GM18951 (cell line): ENCODE measurements at regions not wholly inside any gene's neighbourhood (a gene's known extent, or its start where the extent isn't known, plus 50 kb on each side); places are given as distances from the start of the nearest gene placed in this dataset.

Source experiments
- POLR2A ChIP-seq: IDR thresholded peaks from 4 replicates; pipeline ENCODE4 v1.6.1; 2011; ENCODE audit warnings: mild to moderate bottlenecking; ENCODE audit not compliant: insufficient read length, insufficient read depth; ENCODE audit errors: extremely low read depth
- in situ Hi-C: fragments of 300-500 bp; cut with MboI; formaldehyde crosslinking; loops from one replicate; pipeline ENCODE4 v1.12.0; 2022; ENCODE audit warnings: low sequenced_read_pairs, mixed read lengths, inconsistent platforms; ENCODE audit not compliant: unreplicated experiment

- in situ Hi-C loops: no loop called here
Measured at GRCh38 chr10:31143331-31143935, 111.8 kb upstream of the ZNF438 start.

GRCh38 chr10:31145986-31146385, 114.3 kb upstream of the ZNF438 start:
- TF ChIP-seq POLR2A: no peak
- in situ Hi-C loops: no loop called here

More at GRCh38 chr10:31143331-31143935, 111.8 kb upstream of the ZNF438 start:
- TF ChIP-seq POLR2A: no peak

GRCh38 chr10:31146491-31147209, 115.0 kb upstream of the ZNF438 start:
- in situ Hi-C loops: no loop called here
- no peak for TF ChIP-seq POLR2A

- TF ChIP-seq POLR2A: no peak
- in situ Hi-C loops: no loop called here
Measured at GRCh38 chr10:31147210-31147608, 115.5 kb upstream of the ZNF438 start.

GRCh38 chr10:31148951-31149350, 117.3 kb upstream of the ZNF438 start:
- TF ChIP-seq POLR2A: no peak
- in situ Hi-C loops: no loop called here

GRCh38 chr10:31149835-31150512, 118.3 kb upstream of the ZNF438 start:
- TF ChIP-seq POLR2A: no peak
- in situ Hi-C loops: no loop called here

GRCh38 chr10:31151301-31151700, 119.6 kb upstream of the ZNF438 start:
- in situ Hi-C loops: no loop called here

GRCh38 chr10:31152421-31153135, 120.9 kb upstream of the ZNF438 start:
- no peak for TF ChIP-seq POLR2A
- in situ Hi-C loops: no loop called here

More at GRCh38 chr10:31151301-31151700, 119.6 kb upstream of the ZNF438 start:
- TF ChIP-seq POLR2A: no peak

GRCh38 chr10:31153161-31153560, 121.5 kb upstream of the ZNF438 start:
- in situ Hi-C loops: no loop called here
- TF ChIP-seq POLR2A: no peak

GRCh38 chr10:31153692-31154091, 122.0 kb upstream of the ZNF438 start:
- no peak for TF ChIP-seq POLR2A
- in situ Hi-C loops: no loop called here

- in situ Hi-C loops: no loop called here
- TF ChIP-seq POLR2A: no peak
Measured at GRCh38 chr10:31154996-31155395, 123.3 kb upstream of the ZNF438 start.

- no peak for TF ChIP-seq POLR2A
- in situ Hi-C loops: no loop called here
Measured at GRCh38 chr10:31157123-31158010, 125.7 kb upstream of the ZNF438 start.

GRCh38 chr10:31158011-31158658, 126.5 kb upstream of the ZNF438 start:
- TF ChIP-seq POLR2A: no peak
- in situ Hi-C loops: no loop called here
